ENCODE measurements at regions not wholly inside any gene's neighbourhood (a gene's known extent, or its start where the extent isn't known, plus 50 kb on each side); places are given as distances from the start of the nearest gene placed in this dataset.
A peak's percentile ranks its signal among the peaks of the same experiment; 100 is the strongest.

DNA sequence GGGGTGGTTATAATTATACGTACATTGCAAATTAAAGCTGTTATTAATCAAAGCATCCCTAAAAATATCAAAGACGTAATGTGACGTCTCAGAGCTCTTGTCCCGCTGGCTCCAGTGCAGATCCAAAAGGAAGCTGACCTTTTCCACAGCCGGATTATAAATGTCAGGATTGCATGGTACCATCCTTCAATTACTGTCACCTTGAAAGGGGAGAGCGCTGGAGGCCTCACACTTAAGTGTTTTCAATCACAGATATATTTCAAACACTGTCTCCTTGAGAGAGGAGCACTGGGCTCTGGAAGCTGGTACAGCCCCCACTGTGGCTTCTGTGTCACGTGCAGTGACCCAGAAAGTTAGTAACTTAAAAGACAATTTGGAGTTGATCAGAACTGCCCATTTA is 94.2 kb downstream of the AIPL1 start (continued):
- TF ChIP-seq, protein P1, sequence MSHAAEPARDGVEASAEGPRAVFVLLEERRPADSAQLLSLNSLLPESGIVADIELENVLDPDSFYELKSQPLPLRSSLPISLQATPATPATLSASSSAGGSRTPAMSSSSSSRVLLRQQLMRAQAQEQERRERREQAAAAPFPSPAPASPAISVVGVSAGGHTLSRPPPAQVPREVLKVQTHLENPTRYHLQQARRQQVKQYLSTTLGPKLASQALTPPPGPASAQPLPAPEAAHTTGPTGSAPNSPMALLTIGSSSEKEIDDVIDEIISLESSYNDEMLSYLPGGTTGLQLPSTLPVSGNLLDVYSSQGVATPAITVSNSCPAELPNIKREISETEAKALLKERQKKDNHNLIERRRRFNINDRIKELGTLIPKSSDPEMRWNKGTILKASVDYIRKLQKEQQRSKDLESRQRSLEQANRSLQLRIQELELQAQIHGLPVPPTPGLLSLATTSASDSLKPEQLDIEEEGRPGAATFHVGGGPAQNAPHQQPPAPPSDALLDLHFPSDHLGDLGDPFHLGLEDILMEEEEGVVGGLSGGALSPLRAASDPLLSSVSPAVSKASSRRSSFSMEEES (CRISPR knock-in tag; IDR thresholded peaks at IDR 0.05), result no peak

DNA sequence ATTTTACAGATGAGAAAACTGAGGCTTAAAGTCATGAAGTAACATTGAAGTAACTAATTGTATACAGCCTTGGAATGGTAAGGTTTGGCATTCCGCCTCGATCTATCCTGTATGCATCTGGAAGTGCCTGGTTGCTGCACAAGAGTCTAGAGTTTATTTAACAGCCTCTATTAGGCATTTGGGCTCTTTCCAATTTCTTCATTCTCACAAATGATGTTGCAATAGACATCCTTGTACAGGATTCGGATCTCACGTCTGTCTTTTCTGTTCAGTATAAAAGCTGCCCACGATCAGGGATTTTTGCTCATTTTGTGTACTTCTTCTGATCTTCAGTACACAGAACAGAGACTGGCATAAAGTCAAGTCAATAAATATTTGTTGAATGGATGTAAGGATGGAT is 100.5 kb downstream of the AIPL1 start:
- DNase-seq (ENCODE audit: extremely low read depth in 1 of 4, low spot score in 3 of 4), result no peak
- H2AFZ ChIP-seq (ENCODE audit: low read depth, low read length), result no peak overlapping the region
- FAIRE-seq, result no peak
- POLR2A ChIA-PET, result no interaction called here
- H3K9me3 ChIP-seq (replicated peaks; ENCODE audit: control insufficient read depth, insufficient read depth, low read depth, low read length), result no peaks in the 10 kb centered on the region
- no peak overlapping the region for H3K27ac ChIP-seq (ENCODE audit: extremely low read depth, low read depth, low read length)
- CTCF ChIA-PET (ENCODE audit: low intra/inter-chr PET ratio), result no interaction called here
- in situ Hi-C loops (cut with MboI), result no loop called here
- no peaks in the 10 kb centered on the region for H3K27me3 ChIP-seq (ENCODE audit: control insufficient read depth in 2 of 2, insufficient read depth in 2 of 2, low read length in 2 of 2)
- no peak overlapping the region for H3K9ac ChIP-seq (ENCODE audit: insufficient read depth in 1 of 2, low read depth in 2 of 2, low read length in 2 of 2)
- TF ChIP-seq RUNX1 (IDR thresholded peaks at IDR 0.05; ENCODE audit: low read depth) (no peak), CEBPB (tag; IDR thresholded peaks at IDR 0.05) (0 out of 2 replicates have a peak, but pooled peaks have one; percentile 10), L3MBTL2 (IDR thresholded peaks at IDR 0.05) (no peak), RBM25 (IDR thresholded peaks at IDR 0.05; ENCODE audit: low read depth, low read length, severe bottlenecking) (peak; percentile 59), POLR2A (conservative IDR thresholded peaks at IDR 0.05) (no peak), PCBP1 (IDR thresholded peaks at IDR 0.05; ENCODE audit: low read depth, low read length, poor library complexity, severe bottlenecking) (no peak)
- no peaks in the 10 kb centered on the region for H4K20me1 ChIP-seq (replicated peaks; ENCODE audit: control insufficient read depth, insufficient read depth, low read length)
- H3K4me2 ChIP-seq (ENCODE audit: insufficient read depth, low read length), result no peak overlapping the region
- no TSS peak for BruUV-seq (replicated peaks)
- H3K4me3 ChIP-seq, result no peak overlapping the region
- H3K36me3 ChIP-seq (ENCODE audit: control insufficient read depth, insufficient read depth, low read length), result no peaks in the 10 kb centered on the region
- intact Hi-C loops (cut with micrococcal nuclease), result no loop called here
- no peaks in the 10 kb centered on the region for H3K9me1 ChIP-seq (ENCODE audit: control insufficient read depth, insufficient read depth, low read length)
- 0% methylated on average over 5 of the region's 5 CpGs for WGBS (ENCODE audit: insufficient coverage, low coverage, missing lambda C conversion rate)
- ATAC-seq, result no peak
- no peaks in the 10 kb centered on the region for H3K79me2 ChIP-seq (ENCODE audit: control insufficient read depth, insufficient read depth, low read length)
- no peaks in the 10 kb centered on the region for H3K4me1 ChIP-seq (replicated peaks in 1 of 2; ENCODE audit: control insufficient read depth in 2 of 2, insufficient read depth in 2 of 2, low read length in 2 of 2)

Data from K562 (cell line).